Brain microvascular endothelial cell (primary cell): ENCODE measurements at regions not wholly inside any gene's neighbourhood (a gene's known extent, or its start where the extent isn't known, plus 50 kb on each side); places are given as distances from the start of the nearest gene placed in this dataset.
"Not testable (repeated sequence)": the region's sequence is repeated elsewhere in the genome, so short reads cannot be mapped to it uniquely, and the experiment has no call there.

ENCODE experiments used
- DNase-seq: peaks from one replicate; pipeline ENCODE4 v3.0.0-alpha.2; 2020
- H3K27ac ChIP-seq: fragments of 250-450 bp; sonication (Bioruptor Pico); 2 replicates; pipeline ENCODE4 v1.5.1; 2020; ENCODE audit warnings: mild to moderate bottlenecking, moderate library complexity
- H3K27me3 ChIP-seq: fragments of 250-450 bp; sonication (Bioruptor Pico); replicated peaks from 2 replicates; pipeline ENCODE4 v1.5.1; 2020; ENCODE audit warnings: mild to moderate bottlenecking
- H3K36me3 ChIP-seq: fragments of 250-450 bp; sonication (Bioruptor Pico); replicated peaks from 2 replicates; pipeline ENCODE4 v1.5.1; 2020; ENCODE audit warnings: mild to moderate bottlenecking
- H3K4me3 ChIP-seq: 2 replicates; pipeline ENCODE4 v1.5.1; 2011; ENCODE audit warnings: low read depth, mild to moderate bottlenecking, control low read depth, low read length, moderate library complexity
- CTCF ChIP-seq: IDR thresholded peaks from 2 replicates; pipeline ENCODE4 v1.5.1; 2011; ENCODE audit warnings: low read depth, mild to moderate bottlenecking, moderate library complexity, low read length, control low read depth, inconsistent platforms; ENCODE audit errors: missing control alignments
- in situ Hi-C: cut with HindIII; loops from 2 replicates; pipeline ENCODE4 v1.10.0; 2017; ENCODE audit warnings: low sequenced_read_pairs, low pct_ligation_motif_present

- TF ChIP-seq CTCF, result no peak
- Histone ChIP-seq H3K27me3 (no peaks in the 10 kb centered on the region), H3K27ac (no peak overlapping the region), H3K4me3 (no peak overlapping the region), H3K36me3 (no peaks in the 10 kb centered on the region)
- in situ Hi-C loops, result no loop called here
- DNase-seq, result no peak
These were observed 605.5 kb downstream of the XPNPEP1 start for GRCh38 chr10:109317746-109318366.

GRCh38 chr10:109314016-109314415, 609.3 kb downstream of the XPNPEP1 start:
- H3K27me3 ChIP-seq, H3K4me3 ChIP-seq, DNase-seq, in situ Hi-C loops, H3K27ac ChIP-seq, H3K36me3 ChIP-seq: not testable (repeated sequence)

- H3K27ac ChIP-seq, DNase-seq, in situ Hi-C loops, H3K36me3 ChIP-seq, H3K4me3 ChIP-seq, H3K27me3 ChIP-seq: not testable (repeated sequence)
These were observed 610.8 kb downstream of the XPNPEP1 start for GRCh38 chr10:109312555-109312954.

GRCh38 chr10:109308971-109309370, 614.3 kb downstream of the XPNPEP1 start:
- DNase-seq, result no peak

GRCh38 chr10:109307102-109307501, 616.2 kb downstream of the XPNPEP1 start:
- in situ Hi-C loops, H3K27me3 ChIP-seq, H3K36me3 ChIP-seq, H3K27ac ChIP-seq, DNase-seq, H3K4me3 ChIP-seq: not testable (repeated sequence)

More at GRCh38 chr10:109308971-109309370, 614.3 kb downstream of the XPNPEP1 start:
- in situ Hi-C loops, result no loop called here
- H3K4me3 ChIP-seq, result no peak overlapping the region
- no peaks in the 10 kb centered on the region for H3K36me3 ChIP-seq
- H3K27me3 ChIP-seq, result no peaks in the 10 kb centered on the region
- no peak for TF ChIP-seq CTCF
- H3K27ac ChIP-seq, result no peak overlapping the region

- no peak for DNase-seq
- in situ Hi-C loops, result no loop called here
These were observed 616.6 kb downstream of the XPNPEP1 start for GRCh38 chr10:109306698-109307097.

GRCh38 chr10:109287858-109288257, 635.5 kb downstream of the XPNPEP1 start:
- in situ Hi-C loops, result no loop called here
- Histone ChIP-seq H3K4me3 (no peak overlapping the region), H3K27me3 (no peaks in the 10 kb centered on the region), H3K27ac (no peak overlapping the region), H3K36me3 (no peaks in the 10 kb centered on the region)
- TF ChIP-seq CTCF, result no peak
- DNase-seq, result no peak

More at GRCh38 chr10:109306698-109307097, 616.6 kb downstream of the XPNPEP1 start:
- Histone ChIP-seq H3K36me3 (no peaks in the 10 kb centered on the region), H3K4me3 (no peak overlapping the region), H3K27ac (no peak overlapping the region), H3K27me3 (no peaks in the 10 kb centered on the region)
- TF ChIP-seq CTCF, result no peak
